Fibroblast of lung (primary cell): ENCODE measurements at regions not wholly inside any gene's neighbourhood (a gene's known extent, or its start where the extent isn't known, plus 50 kb on each side); places are given as distances from the start of the nearest gene placed in this dataset.
"Not testable (repeated sequence)": the region's sequence is repeated elsewhere in the genome, so short reads cannot be mapped to it uniquely, and the experiment has no call there.

Experiments
- EZH2 ChIP-seq: IDR thresholded peaks from 2 replicates; pipeline ENCODE4 v1.5.1; 2012; ENCODE audit warnings: low read length, control low read depth, mild to moderate bottlenecking; ENCODE audit errors: missing control alignments
- TF ChIP-seq, protein P1 (sequence below), 2 donors: IDR thresholded peaks in 1 of 2; conservative IDR thresholded peaks in 1 of 2; 1 replicate in 1 of 2; 2 replicates in 1 of 2; pipeline ENCODE4 v1.5.1; 2011 to 2012; ENCODE audit warnings: low read length in 2 of 2, control low read depth in 1 of 2, inconsistent platforms in 1 of 2, low read depth in 1 of 2, mild to moderate bottlenecking in 1 of 2

DNA sequence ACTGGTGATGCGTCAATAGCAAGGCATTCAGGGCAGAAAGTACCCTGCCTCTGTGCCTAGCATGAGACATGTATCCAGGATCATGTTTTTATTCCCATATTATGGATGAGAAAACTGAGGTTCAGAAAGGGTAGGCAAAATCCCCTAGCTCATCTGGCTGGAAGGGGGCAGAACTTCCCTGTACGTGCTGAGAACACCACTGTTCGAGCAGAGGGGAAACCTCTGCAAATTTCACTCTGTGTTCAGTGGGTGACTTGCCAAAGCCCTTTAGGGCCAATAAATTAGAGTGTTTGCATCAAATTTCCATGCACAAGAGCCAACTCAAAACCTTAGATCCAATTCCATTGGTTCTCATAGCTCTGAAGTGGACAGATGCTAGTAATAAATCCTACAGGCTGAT, 82.6 kb upstream of the PRSS12 start:
- TF ChIP-seq, protein P1, sequence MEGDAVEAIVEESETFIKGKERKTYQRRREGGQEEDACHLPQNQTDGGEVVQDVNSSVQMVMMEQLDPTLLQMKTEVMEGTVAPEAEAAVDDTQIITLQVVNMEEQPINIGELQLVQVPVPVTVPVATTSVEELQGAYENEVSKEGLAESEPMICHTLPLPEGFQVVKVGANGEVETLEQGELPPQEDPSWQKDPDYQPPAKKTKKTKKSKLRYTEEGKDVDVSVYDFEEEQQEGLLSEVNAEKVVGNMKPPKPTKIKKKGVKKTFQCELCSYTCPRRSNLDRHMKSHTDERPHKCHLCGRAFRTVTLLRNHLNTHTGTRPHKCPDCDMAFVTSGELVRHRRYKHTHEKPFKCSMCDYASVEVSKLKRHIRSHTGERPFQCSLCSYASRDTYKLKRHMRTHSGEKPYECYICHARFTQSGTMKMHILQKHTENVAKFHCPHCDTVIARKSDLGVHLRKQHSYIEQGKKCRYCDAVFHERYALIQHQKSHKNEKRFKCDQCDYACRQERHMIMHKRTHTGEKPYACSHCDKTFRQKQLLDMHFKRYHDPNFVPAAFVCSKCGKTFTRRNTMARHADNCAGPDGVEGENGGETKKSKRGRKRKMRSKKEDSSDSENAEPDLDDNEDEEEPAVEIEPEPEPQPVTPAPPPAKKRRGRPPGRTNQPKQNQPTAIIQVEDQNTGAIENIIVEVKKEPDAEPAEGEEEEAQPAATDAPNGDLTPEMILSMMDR (conservative IDR thresholded peaks at IDR 0.05 in 1 of 2, IDR thresholded peaks at IDR 0.05 in 1 of 2; ENCODE audit: low read depth in 1 of 2, low read length in 2 of 2), result not testable (repeated sequence)
- TF ChIP-seq EZH2, result not testable (repeated sequence)
